GM21723 (cell line): ENCODE measurements at regions not wholly inside any gene's neighbourhood (a gene's known extent, or its start where the extent isn't known, plus 50 kb on each side); places are given as distances from the start of the nearest gene placed in this dataset.

Source experiments
- ATAC-seq: cut with Tn5 transposase; IDR thresholded peaks from one replicate; pipeline ENCODE4 v1.9.1; 2021; ENCODE audit warnings: mild to moderate bottlenecking, moderate library complexity; ENCODE audit not compliant: unreplicated experiment

DNA sequence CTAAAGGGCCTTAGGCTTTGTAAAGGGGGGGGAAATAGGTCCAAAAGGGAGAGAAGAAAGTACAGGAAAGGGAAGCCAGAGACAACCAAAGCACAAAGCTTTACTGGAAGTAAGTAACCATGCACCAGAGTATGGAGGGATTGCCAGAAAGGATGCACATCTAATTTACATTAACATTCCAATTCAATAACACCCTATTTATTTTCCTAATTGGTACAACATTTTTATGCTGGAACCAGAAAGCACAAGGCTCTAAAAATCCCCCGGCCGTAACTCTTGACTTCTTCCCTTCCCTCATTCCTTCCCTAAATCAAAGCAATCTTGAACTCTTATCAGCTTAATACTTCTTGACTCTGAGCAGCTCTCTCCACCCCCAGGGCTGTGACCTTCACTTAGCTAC is 400.0 kb upstream of the CELF2 start:
- ATAC-seq = no peak

DNA sequence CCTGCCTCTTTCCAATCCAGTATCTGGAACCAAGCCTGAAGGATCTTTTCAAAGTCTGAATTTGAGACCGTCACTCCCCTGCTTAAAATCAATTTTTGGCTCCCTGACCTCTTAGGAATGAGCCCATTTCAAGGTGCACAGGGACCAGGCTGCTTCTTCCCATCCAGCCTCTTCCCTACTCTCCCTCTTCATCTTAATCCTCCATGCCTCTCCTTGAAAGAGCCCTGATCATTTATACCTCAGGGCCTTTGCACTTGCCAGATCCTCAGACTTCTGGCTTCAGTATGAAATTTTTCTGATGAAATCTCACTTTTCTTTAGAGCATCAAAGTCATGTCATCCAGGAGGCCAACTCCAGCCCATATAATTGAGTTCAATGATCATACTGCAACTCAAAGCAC is 399.5 kb upstream of the CELF2 start:
- ATAC-seq = no peak

DNA sequence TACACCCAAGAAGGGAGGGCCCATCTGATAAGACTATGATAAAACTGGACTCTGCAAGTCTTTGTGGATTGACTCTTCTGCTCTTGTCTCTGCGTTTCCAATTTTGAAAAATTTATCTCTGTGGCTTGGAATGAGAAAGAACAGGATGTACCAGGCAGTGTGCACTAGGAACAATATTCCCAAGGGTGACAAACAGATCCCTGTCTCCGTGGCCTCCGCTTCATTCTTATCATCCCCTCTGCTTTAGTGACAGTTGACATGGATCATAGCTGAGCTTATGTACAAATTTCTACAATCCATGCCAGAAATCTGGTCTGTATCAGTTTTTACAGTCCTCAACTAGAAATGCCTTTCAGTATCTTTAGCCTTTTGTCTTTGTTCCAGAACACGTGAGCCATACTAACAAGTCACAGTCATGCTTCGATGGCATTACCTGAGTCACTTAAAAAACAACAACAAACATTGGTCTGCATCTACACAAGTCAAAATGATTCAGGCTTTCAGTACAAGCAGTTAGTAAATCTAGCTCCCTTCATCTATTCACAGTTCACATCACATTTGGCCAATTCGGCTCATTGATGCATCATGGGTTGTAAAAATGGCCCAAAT is 393.6 kb upstream of the CELF2 start:
- no peak for ATAC-seq

DNA sequence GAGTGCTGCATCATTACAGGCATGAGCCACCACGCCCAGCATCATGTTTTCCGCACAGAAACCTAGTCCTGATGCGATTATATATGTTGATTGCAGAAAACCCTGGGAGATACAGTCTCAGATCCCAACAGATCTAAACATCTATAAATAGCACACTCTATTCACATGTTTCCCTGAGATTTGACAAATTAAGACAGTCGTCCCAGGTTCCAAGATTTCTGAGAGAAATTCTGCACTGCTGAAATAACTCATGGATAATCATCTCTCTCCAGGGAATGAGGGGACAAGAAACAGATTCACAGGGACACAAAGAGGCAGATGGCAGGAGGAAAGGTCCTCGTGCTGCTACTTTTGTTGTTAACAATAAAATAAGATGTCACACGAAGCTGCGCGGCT is 393.1 kb upstream of the CELF2 start:
- no peak for ATAC-seq

DNA sequence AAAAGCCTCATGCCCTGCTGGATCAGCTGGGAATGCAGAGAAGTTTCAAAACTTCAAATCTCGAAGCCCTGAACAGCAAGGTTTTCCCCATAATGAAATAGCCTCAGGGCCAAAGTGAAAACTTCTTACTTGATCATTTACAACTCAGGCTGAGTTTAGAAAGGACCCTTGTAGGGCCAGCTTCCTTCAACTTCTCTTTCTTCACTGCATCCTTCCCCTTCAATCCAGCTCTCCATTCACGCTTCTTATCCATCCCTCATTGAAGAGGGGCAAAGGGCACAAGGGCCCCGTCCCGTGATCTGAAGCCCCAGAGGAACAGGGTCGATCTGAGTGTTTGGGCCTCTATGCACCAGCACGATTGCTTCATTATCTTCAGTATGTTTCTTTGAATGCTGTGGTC is 392.2 kb upstream of the CELF2 start:
- ATAC-seq = no peak

DNA sequence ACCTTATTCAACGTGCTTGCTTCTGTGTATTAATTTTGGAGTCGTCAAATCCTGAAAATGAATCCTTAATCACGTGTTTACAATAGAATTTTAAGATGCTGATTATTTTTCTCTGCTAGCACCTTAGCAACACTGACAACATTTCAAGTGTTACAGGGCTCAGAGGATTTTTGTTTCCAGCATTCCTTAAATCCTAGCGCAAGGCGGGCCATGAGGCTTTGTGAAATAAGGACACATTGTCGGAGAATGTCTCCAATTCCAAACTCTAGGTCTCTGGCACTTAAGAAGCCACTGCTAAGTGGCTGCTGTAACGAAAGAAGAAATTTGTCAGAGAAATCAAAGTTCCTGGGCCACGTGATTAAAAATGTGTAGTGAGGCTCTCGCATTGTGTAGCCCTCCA is 390.9 kb upstream of the CELF2 start:
- ATAC-seq = no peak

DNA sequence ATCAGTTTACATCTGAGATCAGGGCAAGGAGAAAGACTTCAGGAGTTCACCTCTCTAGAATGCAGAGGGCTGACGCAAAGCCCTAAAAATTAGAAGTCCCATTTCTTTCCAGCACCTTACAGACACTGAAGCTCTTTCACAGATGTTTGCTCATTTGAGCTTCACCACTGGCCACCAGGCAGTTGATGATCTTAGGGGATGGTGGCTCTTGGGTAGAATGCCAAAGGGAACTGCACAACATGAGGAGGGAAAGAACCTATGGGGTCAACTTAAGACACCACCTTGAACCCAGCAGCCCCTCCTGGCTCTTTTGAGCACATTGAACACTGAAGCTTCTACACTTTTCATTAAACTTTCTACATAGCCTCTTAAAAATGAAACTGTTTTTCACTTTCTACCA is 390.3 kb upstream of the CELF2 start:
- ATAC-seq = no peak

DNA sequence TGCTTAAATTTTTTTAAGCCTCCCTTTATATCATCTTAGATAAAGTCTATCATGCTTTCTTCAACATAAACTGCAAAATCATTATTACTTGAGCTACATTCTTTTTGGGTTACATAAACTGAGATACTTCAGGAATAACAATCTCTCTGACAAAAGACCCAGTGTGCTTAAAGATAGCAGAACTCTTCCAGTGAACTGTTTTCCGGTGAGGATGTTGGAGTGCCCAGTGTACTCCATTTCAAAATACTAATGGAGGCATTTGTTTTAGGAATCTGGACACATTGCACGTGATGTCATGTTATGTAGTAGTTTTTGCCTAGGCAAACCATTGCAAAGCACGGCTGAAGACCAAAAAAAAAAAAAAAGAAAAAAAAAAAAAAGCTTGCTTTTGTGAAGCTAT is 388.2 kb upstream of the CELF2 start:
- no peak for ATAC-seq

DNA sequence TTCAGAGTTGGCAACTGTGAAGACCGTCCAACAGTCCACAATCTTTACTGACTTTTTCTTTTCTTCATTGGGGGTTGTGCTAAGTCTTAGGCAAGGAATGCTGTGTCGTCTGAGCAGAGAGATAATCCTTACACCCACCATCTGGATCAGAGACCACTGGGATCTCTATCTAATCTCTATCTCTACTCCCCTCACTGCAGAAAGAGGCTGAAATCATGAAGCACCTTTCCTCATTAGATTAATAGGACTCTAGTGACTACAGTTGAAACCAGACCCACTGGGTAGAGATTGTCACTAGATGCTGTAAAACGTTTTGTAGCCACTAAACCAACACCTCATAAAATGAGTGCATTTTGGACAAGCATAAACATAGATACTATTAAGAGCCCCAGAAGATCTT is 387.4 kb upstream of the CELF2 start:
- no peak for ATAC-seq

DNA sequence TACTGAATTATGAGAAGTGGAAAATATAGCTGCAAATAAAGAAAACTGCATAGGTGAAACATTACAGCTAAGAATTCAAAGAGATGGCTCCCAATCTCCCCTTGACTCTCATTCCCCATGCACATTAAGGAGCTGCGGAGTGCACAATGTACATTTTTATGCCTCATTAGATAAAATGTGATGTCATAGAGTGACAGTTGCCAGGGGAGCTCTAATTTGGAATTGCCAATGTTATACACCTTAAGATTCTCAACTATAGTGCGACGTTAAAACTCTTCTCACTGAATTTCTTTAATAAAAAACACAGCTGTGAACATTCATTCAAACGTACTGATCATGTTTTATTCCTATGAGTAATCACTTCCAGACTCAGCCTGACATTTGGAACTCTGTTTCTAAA is 386.9 kb upstream of the CELF2 start:
- no peak for ATAC-seq

DNA sequence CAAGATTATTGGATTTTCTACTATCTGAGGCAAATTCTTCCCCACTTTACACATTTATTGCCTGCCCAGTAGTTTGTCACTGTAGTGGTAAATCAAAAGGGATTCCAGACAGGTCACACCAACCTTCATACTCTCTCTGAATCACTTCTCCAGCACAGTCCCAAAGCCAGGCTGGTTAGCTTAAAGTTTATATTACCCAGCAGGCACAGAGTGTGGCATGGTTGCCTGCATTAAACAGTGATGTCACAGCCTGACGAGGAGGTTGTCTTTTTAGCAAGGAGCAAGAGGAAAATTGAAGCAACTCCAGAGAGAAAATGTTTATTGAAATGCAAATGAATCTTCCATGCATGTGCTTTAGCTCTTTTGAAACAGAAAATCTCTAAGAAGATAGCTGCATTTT is 375.5 kb upstream of the CELF2 start:
- ATAC-seq = no peak

DNA sequence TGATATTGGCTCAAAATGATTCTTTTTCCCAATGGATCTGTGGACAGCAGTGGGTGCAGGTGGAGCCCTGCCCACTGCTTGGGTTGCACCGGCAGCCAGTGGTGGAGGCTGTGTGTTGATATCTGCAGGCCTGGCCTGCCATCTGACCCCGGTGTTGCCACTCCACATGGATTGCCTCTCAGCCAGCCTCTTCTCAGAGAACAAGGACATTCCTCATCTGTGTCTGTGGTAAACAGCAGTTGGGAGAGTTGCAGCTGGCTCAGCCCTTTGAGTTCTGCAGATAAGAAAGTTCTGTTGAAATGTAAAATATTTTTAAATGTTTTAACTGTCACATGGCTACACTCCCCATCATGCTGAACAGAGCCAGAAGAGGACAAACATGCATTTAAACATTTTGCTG is 374.9 kb upstream of the CELF2 start:
- ATAC-seq = no peak

DNA sequence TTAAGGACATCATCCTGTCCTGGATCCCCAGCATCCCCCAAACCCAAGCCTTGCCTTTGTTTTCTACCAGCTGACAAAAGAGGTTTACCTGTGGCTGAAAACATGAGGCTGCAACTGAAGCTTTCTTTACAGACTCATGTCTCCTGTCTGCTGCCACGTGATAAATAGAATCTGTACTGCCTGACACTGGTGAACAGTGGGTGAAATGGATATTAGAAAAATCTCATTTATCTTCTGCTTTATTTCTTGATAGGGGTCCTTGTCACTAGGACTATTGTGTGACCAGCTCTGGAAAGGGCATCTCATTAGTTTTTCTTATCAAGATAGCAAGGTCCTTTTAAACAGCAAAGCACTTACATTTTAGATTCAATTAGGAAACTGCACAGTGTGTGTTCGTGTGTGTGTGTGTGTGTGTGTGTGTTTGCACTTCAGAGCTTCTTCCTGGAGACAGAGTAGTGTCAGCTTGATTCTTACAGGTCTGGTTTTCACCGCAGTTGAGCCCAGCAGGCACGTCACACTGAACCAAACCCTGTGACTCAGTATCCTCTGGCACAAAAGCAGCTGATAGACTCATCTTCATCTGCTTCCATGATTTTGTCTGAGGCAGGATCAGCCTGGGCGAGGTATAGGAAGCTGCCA is 373.5 kb upstream of the CELF2 start:
- no peak for ATAC-seq

DNA sequence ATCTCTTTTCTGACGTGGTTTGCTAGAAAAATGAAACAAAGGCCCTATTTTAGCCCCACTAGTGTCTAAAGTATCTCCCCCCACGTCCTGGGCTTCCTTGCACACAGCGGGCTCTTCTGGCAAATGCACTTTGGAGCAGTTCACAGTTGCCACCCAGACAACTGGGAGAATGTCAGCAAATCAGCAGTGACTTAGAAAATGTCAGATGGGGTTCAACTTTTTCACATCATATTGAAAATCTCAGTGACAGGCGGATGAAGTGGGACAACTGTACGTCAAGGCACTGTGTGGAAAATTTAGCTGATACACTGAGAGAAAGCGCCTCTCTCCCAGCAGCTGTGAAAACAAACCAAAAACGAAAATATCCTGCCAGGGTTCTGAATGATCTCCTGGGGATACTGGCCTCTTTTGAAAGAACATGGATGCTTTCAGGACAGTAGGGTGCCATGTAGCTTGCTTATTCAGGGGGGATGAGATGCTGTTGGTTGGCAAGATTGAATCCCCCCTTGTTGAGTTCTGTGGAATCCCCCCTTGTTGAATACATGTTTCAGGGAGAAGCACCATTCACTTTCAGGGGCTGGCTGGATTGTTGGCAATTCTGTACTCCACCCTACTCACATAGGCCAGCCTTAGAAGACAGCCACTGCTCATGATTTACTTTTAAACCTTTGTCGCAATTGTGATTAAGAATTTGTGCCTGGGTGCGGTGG is 372.8 kb upstream of the CELF2 start:
- no peak for ATAC-seq

DNA sequence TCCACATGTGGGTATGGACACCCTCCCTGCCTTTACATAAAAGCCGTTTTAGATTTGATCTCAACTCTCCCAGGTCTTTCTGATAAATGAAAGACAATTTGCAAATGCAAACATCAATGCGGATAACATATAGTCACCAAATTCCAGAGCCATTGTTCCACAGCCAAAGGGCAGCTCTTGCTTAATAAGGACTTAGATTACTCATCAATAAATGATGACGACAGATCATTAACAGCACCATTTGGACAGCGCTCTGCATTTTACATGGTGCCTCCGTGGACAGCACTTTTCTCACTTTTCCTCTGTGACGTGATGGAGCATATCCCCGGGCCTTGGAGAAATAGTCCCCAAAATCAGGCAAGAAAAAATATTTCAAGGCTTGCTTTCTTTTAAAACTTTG is 370.3 kb upstream of the CELF2 start:
- ATAC-seq = no peak

DNA sequence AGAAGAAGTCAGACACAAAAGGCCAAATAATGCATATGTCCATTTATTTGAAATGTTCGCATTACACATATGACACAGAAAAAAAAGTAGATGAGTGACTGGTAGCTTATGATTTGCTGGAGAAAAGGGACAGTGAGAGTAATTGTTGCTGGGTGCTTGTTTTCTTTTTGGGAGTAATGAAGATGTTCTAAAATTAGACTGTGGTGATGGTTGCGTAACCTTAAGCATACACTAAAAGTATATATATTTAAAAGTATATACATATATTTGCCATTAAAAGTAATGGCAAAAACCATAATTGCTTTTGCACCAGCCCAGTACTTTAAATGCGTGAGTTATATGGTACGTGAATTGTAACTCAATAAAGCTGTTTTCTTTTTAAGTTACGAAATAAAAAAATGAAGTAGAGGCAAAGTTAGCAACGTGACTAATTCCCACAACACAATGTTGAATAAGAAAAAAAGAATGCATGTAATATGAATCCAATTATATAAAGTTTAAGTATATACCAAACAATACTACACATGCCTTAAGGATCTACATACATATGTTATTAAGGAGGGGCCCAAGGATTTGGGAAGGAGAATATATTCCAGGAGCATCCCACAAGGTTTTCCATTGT is 360.4 kb upstream of the CELF2 start:
- ATAC-seq = no peak

DNA sequence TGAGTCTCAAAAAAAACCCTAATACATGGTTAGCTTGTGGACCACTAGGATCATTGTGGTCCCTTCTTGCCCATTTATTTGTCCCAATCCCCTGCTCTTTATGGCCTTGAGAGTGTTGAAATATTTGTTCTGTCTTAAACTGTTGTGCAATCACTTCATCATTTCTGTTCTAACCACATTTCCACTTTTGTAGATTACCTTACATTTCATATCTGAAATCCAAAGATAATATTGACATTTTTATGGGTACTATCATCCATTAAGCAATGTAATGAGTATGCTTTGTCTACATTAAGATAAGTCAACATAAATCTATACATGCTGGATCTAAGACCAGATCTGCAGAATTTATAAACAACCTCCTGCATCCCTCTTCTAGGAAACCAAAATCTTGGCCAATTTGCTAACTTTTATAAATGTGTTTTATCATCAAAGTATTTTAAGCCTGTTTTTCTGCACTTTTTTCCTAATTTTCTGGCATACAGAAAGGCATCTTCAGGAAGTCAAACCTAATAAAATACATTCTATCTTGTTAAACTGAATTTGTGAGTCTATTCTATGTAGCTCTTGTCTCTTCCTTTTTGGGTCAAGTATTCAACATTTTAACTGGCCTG is 359.4 kb upstream of the CELF2 start:
- no peak for ATAC-seq

DNA sequence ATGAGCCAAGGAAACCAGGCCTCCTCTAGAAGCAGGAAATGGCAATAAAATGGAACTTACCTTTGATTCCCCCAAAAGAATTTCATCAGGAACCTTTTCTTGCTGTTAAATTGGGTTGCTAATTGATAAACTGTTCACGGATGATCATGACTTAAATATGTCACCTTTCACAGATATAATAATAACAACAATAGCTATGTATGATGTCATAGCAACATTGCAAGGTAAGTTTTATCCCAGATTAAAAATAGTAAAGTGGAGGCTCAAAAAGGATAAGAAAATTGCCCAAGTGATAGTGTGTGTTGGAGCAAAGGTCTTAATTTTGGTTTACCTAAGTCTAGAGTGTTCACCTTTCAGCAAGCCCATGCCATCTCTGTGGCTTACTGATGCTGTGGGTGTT is 357.6 kb upstream of the CELF2 start:
- ATAC-seq = no peak

DNA sequence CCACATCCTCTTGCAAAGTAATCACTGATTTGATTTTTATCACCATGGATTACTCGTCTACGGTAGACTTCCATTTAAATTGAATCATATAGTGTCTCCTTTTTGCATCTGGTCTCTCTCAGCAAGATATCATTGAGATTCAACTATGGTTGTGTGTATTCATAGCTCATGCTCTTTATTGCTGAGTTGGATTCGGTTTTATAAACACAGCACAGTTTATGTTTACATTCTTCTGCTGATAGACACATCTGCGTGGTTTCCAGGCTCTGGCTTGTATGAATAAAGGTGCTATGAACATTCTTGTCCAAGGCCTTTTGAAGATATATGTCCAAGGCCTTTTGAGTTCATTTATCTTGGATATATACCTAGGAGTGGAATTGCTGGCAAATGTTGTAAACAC is 356.5 kb upstream of the CELF2 start:
- ATAC-seq = no peak

DNA sequence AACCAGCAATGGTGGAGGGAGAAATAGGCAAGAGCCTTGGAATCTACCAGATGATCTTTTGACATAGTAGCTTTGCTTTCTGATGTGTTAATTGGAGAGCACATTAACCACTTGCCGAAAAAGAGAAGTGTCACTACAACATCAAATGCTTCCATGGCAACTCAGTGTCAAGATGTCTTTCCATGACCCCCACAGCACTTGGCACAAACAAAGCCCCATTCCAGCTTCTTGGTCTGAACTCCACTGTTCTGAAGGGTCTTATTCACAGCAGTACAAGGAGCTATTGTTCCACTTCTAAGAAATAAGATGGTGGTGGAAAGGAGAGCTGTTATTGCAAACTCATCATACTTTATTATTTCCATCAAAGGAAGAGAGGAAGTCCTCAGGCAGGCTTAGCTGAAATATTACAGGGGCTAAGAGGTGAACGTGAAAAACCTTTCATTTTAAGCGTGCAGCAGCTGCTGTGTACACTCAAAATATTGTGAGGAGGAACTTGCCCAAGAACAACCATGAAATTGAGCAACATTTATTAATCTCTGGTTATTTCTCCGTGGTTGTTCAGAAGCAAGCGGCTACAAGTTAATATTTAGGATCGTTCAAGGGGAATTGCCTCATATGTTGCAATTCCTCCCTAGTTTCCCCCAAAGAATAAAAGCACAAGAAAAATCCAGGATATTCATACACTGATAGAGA is 354.8 kb upstream of the CELF2 start:
- ATAC-seq = no peak

DNA sequence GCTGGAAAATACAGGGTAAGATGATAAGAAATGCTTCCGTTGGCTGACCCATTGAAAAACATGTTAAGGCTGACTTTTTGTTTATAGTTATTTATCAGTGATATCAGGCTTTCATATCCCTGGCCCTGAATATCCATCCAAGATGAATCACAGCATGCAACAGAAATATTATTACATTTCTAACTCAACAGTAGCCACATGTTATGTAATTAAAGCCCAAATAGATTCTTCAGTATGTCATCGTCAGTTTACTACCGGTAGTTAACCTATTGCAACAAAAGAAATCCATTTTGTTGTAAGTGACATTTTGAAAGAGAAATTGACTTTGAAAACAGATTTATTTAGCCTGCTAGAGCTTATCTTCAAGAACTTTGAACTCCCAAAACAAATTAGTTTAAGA is 354.1 kb upstream of the CELF2 start:
- ATAC-seq = no peak
